Smooth muscle cell (in vitro differentiated cells): ENCODE measurements at regions not wholly inside any gene's neighbourhood (a gene's known extent, or its start where the extent isn't known, plus 50 kb on each side); places are given as distances from the start of the nearest gene placed in this dataset.

Experiments
- DNase-seq: peaks from one replicate; lab custom pipeline; 2025; ENCODE audit not compliant: unreplicated experiment; lab: John Stamatoyannopoulos, UW
- H2AFZ ChIP-seq: fragments of 200-600 bp; sonication (generic); 2 replicates; pipeline ENCODE4 v1.6.0; 2016; ENCODE audit warnings: antibody characterized with exemption, low read depth, mild to moderate bottlenecking
- H3F3A ChIP-seq: fragments of 200-600 bp; sonication (generic); 2 replicates; pipeline ENCODE4 v1.6.0; 2017; ENCODE audit warnings: antibody characterized with exemption, low read depth
- H3K27ac ChIP-seq: fragments of 200-600 bp; sonication (generic); 2 replicates; pipeline ENCODE4 v1.5.1; 2016; ENCODE audit warnings: low read depth, mild to moderate bottlenecking
- H3K27me3 ChIP-seq: fragments of 200-600 bp; sonication (generic); 2 replicates; pipeline ENCODE4 v1.6.1; 2016; ENCODE audit warnings: low read depth, mild to moderate bottlenecking
- H3K36me3 ChIP-seq: fragments of 200-600 bp; sonication (generic); 2 replicates; pipeline ENCODE4 v1.5.1; 2016; ENCODE audit warnings: low read depth
- H3K4me1 ChIP-seq: fragments of 200-600 bp; sonication (generic); 2 replicates; pipeline ENCODE4 v1.5.1; 2016; ENCODE audit warnings: low read depth
- H3K4me2 ChIP-seq: fragments of 200-600 bp; sonication (generic); 2 replicates; pipeline ENCODE4 v1.6.0; 2016; ENCODE audit warnings: mild to moderate bottlenecking
- H3K4me3 ChIP-seq: fragments of 200-600 bp; sonication (generic); 2 replicates; pipeline ENCODE4 v1.5.1; 2016; ENCODE audit warnings: mild to moderate bottlenecking
- H3K79me2 ChIP-seq: fragments of 200-600 bp; sonication (generic); 2 replicates; pipeline ENCODE4 v1.6.0; 2016; ENCODE audit warnings: low read depth, mild to moderate bottlenecking
- H3K9ac ChIP-seq: fragments of 200-600 bp; sonication (generic); 2 replicates; pipeline ENCODE4 v1.6.0; 2016; ENCODE audit warnings: low read depth
- H3K9me3 ChIP-seq: fragments of 200-600 bp; sonication (generic); replicated peaks from 2 replicates; pipeline ENCODE4 v1.5.1; 2016; ENCODE audit warnings: low read depth
- H4K20me1 ChIP-seq: fragments of 200-600 bp; sonication (generic); 2 replicates; pipeline ENCODE4 v1.6.0; 2016; ENCODE audit warnings: low read depth
- WGBS: methylation state at CpG from one replicate; pipeline ENCODE4 v1.1.7; 2016; ENCODE audit warnings: low lambda C conversion rate; 5-methylcytosine and 5-hydroxymethylcytosine counted together
- TF ChIP-seq, protein P1 (sequence below): fragments of 200-600 bp; sonication (generic); IDR thresholded peaks from 2 replicates; pipeline ENCODE4 v1.5.1; 2017; ENCODE audit warnings: borderline replicate concordance, mild to moderate bottlenecking, antibody characterized with exemption; ENCODE audit not compliant: insufficient read depth, poor library complexity, severe bottlenecking

DNA sequence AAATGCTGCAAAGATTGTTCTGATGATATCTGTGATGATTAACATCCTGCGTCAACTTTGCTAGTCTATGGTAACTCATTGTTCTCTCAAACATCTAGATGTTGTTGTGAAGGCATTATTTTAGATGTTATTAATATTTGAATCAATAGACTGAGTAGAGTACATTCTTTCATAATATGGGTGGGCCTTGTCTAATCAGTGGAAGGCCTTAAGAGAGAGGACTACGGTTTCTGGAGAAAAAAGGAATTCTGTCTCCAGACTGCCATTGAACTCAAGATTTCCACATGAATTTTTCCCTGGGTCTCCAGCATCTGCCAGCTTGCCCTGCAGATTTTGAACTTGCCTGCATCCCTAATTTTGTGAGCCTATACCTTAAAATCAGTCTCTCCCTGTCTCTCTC is 2381.1 kb upstream of the AGA start:
- no peak overlapping the region for H3K4me3 ChIP-seq
- no peaks in the 10 kb centered on the region for H3K9me3 ChIP-seq
- H3F3A ChIP-seq, result no peaks in the 10 kb centered on the region
- no peak overlapping the region for H2AFZ ChIP-seq
- no peaks in the 10 kb centered on the region for H3K27me3 ChIP-seq
- no peaks in the 10 kb centered on the region for H3K79me2 ChIP-seq
- H3K27ac ChIP-seq, result no peak overlapping the region
- 48% methylated on average over 2 of the region's 2 CpGs for WGBS
- H3K4me2 ChIP-seq, result no peak overlapping the region
- no peaks in the 10 kb centered on the region for H3K4me1 ChIP-seq
- no peaks in the 10 kb centered on the region for H3K36me3 ChIP-seq
- no peaks in the 10 kb centered on the region for H4K20me1 ChIP-seq
- TF ChIP-seq, protein P1, sequence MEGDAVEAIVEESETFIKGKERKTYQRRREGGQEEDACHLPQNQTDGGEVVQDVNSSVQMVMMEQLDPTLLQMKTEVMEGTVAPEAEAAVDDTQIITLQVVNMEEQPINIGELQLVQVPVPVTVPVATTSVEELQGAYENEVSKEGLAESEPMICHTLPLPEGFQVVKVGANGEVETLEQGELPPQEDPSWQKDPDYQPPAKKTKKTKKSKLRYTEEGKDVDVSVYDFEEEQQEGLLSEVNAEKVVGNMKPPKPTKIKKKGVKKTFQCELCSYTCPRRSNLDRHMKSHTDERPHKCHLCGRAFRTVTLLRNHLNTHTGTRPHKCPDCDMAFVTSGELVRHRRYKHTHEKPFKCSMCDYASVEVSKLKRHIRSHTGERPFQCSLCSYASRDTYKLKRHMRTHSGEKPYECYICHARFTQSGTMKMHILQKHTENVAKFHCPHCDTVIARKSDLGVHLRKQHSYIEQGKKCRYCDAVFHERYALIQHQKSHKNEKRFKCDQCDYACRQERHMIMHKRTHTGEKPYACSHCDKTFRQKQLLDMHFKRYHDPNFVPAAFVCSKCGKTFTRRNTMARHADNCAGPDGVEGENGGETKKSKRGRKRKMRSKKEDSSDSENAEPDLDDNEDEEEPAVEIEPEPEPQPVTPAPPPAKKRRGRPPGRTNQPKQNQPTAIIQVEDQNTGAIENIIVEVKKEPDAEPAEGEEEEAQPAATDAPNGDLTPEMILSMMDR, result no peak
- DNase-seq, result no peak
- no peak overlapping the region for H3K9ac ChIP-seq

DNA sequence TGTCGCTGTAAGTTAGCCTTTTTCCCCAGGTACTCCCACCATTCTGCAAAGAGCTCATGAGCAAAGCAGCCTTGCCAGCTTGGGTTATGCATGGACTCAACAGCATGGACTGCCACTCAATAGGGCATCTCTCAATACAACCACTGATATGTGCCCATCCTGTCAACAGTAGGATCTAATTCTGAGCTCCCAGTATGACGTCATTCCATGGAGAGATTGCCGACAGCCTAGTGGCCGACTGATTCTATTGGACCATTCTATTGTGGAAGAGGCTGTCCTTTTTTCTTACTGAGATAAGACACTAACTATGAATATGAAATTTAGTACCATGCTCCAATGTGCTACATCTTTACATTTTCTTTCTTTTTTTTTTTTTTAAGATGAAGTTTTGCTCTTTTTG is 2389.0 kb upstream of the AGA start:
- no peak overlapping the region for H3K27ac ChIP-seq
- H3F3A ChIP-seq, result no peaks in the 10 kb centered on the region
- H3K36me3 ChIP-seq, result no peaks in the 10 kb centered on the region
- no peaks in the 10 kb centered on the region for H3K9me3 ChIP-seq
- no peaks in the 10 kb centered on the region for H4K20me1 ChIP-seq
- H3K4me3 ChIP-seq, result no peak overlapping the region
- H3K4me2 ChIP-seq, result no peak overlapping the region
- no peaks in the 10 kb centered on the region for H3K27me3 ChIP-seq
- no peak for DNase-seq
- H3K9ac ChIP-seq, result no peak overlapping the region
- TF ChIP-seq, protein P1, result no peak
- H3K79me2 ChIP-seq, result no peaks in the 10 kb centered on the region
- 93% methylated on average over 4 of the region's 4 CpGs for WGBS
- H3K4me1 ChIP-seq, result no peaks in the 10 kb centered on the region
- H2AFZ ChIP-seq, result no peak overlapping the region

DNA sequence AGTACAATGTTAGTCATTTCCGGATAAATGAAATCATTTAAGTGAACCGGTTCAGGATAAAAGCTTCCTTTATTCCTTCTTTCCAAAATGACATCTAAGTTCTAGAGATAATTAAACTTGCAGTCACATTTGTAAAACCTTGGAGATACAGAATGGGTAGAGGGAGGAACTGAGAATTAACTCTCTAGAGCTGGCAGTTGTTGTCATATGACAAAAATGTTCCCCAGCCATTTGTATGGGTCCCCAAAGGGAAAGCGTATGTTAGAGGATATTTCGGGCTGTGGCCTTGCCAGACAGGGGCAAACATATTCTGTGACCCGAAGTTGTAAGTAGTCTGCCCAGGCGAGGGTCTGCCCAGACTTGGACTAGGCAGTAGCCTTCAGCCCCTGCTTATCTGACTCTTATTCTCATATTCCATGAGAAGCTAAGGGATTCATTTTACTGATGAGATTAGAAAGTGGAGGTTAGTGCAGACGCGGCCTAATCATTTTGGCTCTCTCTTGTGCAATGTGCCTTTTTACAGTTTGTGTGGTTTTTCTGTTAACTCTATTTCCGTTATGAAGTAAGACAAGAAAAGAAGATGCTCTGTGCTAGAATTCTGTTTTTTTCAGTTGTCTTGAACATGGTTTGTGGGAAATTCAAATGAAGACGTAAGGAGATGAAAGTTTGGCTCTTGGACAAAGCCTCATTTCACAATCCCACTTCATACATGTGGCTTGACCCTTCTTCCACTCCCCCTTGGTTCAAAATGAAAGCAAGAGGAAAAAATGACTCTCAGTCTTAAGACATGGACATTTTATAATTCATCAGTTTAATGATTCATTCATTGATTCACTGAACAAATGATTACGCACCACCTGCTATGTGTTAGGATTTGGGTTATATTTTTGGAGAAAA is 2394.2 kb upstream of the AGA start:
- TF ChIP-seq, protein P1, result no peak
- Histone ChIP-seq H3K9ac (no peak overlapping the region), H3K36me3 (no peaks in the 10 kb centered on the region), H3F3A (no peaks in the 10 kb centered on the region), H3K4me1 (no peaks in the 10 kb centered on the region), H3K4me3 (no peak overlapping the region), H3K4me2 (peak overlapping the region; percentile 6), H3K9me3 (no peaks in the 10 kb centered on the region), H4K20me1 (no peaks in the 10 kb centered on the region), H3K27me3 (no peaks in the 10 kb centered on the region), H2AFZ (peak overlapping the region; percentile 54), H3K79me2 (no peaks in the 10 kb centered on the region), H3K27ac (peak overlapping the region; percentile 11)
- WGBS, result 65% methylated on average over 11 of the region's 11 CpGs
- no peak for DNase-seq

DNA sequence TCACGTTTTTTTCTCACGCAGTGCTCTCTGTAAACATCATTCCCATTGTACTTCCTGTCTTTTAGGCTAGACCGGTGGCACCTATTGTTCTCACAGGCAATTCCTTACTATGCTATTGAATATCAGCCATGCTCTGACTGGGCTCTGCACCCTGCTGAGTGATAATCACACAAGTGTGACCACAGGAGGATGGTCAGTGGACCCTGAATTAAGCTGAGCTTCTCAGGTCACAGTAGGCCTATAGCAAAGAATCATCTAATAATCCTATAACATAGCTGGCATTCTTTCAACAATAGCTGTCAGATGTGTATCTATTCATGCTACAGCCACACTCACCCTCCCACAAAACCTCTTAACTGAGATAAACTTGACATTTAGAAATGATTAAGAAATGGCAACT is 2399.8 kb upstream of the TENM3 start:
- DNase-seq, result no peak
- no peak overlapping the region for H3K9ac ChIP-seq
- H3K79me2 ChIP-seq, result no peaks in the 10 kb centered on the region
- no peak overlapping the region for H3K4me3 ChIP-seq
- H3K36me3 ChIP-seq, result no peaks in the 10 kb centered on the region
- 83% methylated on average over 3 of the region's 3 CpGs for WGBS
- H3K27me3 ChIP-seq, result no peaks in the 10 kb centered on the region
- TF ChIP-seq, protein P1, result no peak
- no peak overlapping the region for H2AFZ ChIP-seq
- H3K9me3 ChIP-seq, result no peaks in the 10 kb centered on the region
- no peaks in the 10 kb centered on the region for H3K4me1 ChIP-seq
- H3K27ac ChIP-seq, result no peak overlapping the region
- H4K20me1 ChIP-seq, result no peaks in the 10 kb centered on the region
- no peaks in the 10 kb centered on the region for H3F3A ChIP-seq
- H3K4me2 ChIP-seq, result no peak overlapping the region
